CD4-positive, alpha-beta T cell (primary cell): ENCODE measurements at regions not wholly inside any gene's neighbourhood (a gene's known extent, or its start where the extent isn't known, plus 50 kb on each side); places are given as distances from the start of the nearest gene placed in this dataset.

Experiments used
- ATAC-seq: fragments of 200-7000 bp; cut with Tn5 transposase; one replicate; pipeline ENCODE4 v1.10.0; 2022; ENCODE audit warnings: mild to moderate bottlenecking; ENCODE audit not compliant: poor library complexity
- CTCF ChIA-PET: fragments of 350-600 bp; sonication (Branson Sonifier 250); formaldehyde crosslinking; loops from one replicate; lab custom pipeline; 2021; ENCODE audit warnings: antibody characterized with exemption, inconsistent platforms; lab: Charles Lee
- POLR2A ChIA-PET: fragments of 350-600 bp; sonication (Branson Sonifier 250); formaldehyde crosslinking; loops from one replicate; lab custom pipeline; 2021; ENCODE audit warnings: antibody characterized with exemption, inconsistent platforms; lab: Charles Lee
- DNase-seq, 14 experiments: peaks; one replicate each; pipeline ENCODE4 v3.0.0-alpha.2; 2013 to 2020; ENCODE audit warnings: mixed read lengths in 2 of 14
- H3K27ac ChIP-seq, 2 donors: one replicate each; pipeline versions ENCODE4 v1.5.1 to v1.7.0; 2013; ENCODE audit warnings: low read length in 2 of 2, low read depth in 1 of 2, mild to moderate bottlenecking in 1 of 2
- H3K27me3 ChIP-seq, 2 experiments: 1 replicate in 1 of 2; 2 replicates in 1 of 2; pipeline versions ENCODE4 v1.6.1 to v1.7.0; 2013; ENCODE audit warnings: low read length in 2 of 2, control low read depth in 1 of 2, mild to moderate bottlenecking in 1 of 2, moderate library complexity in 1 of 2; ENCODE audit not compliant: insufficient read depth in 2 of 2, control insufficient read depth in 1 of 2
- H3K36me3 ChIP-seq: one replicate; pipeline ENCODE4 v1.6.1; 2013; ENCODE audit warnings: low read length, control low read depth; ENCODE audit not compliant: insufficient read depth
- H3K4me1 ChIP-seq: one replicate; pipeline ENCODE4 v1.6.1; 2013; ENCODE audit warnings: low read length, control low read depth; ENCODE audit not compliant: insufficient read depth
- H3K4me3 ChIP-seq: one replicate; pipeline ENCODE4 v1.5.1; 2013; ENCODE audit warnings: mild to moderate bottlenecking, low read length, moderate library complexity
- H3K9me3 ChIP-seq, 2 experiments: 1 replicate in 1 of 2; 2 replicates in 1 of 2; pipeline versions ENCODE4 v1.6.1 to v1.7.0; 2013; ENCODE audit warnings: low read length in 2 of 2, mild to moderate bottlenecking in 2 of 2, control low read depth in 1 of 2, moderate library complexity in 1 of 2; ENCODE audit not compliant: control insufficient read depth in 1 of 2, insufficient read depth in 1 of 2
- H3K27ac Mint-ChIP-seq: one replicate; pipeline ENCODE4 v1.8.0; 2020; ENCODE audit warnings: mixed read lengths
- H3K27me3 Mint-ChIP-seq: one replicate; pipeline ENCODE4 v1.8.0; 2021; ENCODE audit warnings: mixed read lengths
- H3K36me3 Mint-ChIP-seq: one replicate; pipeline ENCODE4 v1.8.0; 2021; ENCODE audit warnings: low read depth, mixed read lengths
- H3K4me1 Mint-ChIP-seq: one replicate; pipeline ENCODE4 v1.8.0; 2021; ENCODE audit warnings: low read depth, mixed read lengths
- H3K4me3 Mint-ChIP-seq: one replicate; pipeline ENCODE4 v1.8.0; 2020; ENCODE audit warnings: mild to moderate bottlenecking, mixed read lengths
- H3K9me3 Mint-ChIP-seq: one replicate; pipeline ENCODE4 v1.8.0; 2020; ENCODE audit warnings: mixed read lengths
- intact Hi-C, 2 experiments: fragments of 100-400 bp; cut with DNase I in 1 of 2; cut with micrococcal nuclease in 1 of 2; formaldehyde crosslinking; loops; one replicate each; pipeline versions ENCODE4 v1.15.1 to v1.9.0; 2023 to 2025; cut with DNase I, micrococcal nuclease
- TF ChIP-seq, protein P1 (sequence below): fragments of 200-600 bp; IDR thresholded peaks from one replicate; pipeline ENCODE4 v1.8.0; 2022; ENCODE audit warnings: antibody characterized with exemption, mild to moderate bottlenecking

DNA sequence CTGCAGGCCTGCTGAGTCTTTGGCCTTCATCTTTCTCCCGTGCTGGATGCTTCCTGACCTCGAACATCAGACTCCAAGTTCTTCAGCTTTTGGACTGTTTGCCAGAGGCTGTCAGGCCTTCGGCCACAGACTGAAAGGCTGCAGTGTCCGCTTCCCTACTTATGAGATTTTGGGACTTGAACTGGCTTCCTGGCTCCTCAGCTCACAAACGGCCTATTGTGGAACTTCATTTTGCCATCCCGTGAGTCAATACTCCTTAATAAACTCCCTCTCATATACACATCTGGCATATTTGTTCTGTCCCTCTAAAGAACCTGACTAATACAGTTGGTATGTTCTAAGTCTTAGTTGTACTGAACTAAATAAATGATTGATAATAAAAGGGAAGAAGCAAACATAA, 702.8 kb upstream of the LINC00305 start:
- POLR2A ChIA-PET = no interaction called here
- intact Hi-C loops = no loop called here
- peaks cover 0 to 3% of the 10 kb centered on the region in 2 experiments for H3K9me3 ChIP-seq
- no peak overlapping the region for H3K27ac ChIP-seq
- no peak overlapping the region for H3K27ac Mint-ChIP-seq
- no peaks in the 10 kb centered on the region for H3K27me3 Mint-ChIP-seq
- no peak overlapping the region for H3K4me3 Mint-ChIP-seq
- no peaks in the 10 kb centered on the region for H3K4me1 ChIP-seq
- CTCF ChIA-PET = no interaction called here
- H3K4me1 Mint-ChIP-seq = no peaks in the 10 kb centered on the region
- no peak overlapping the region for H3K4me3 ChIP-seq
- TF ChIP-seq, protein P1, sequence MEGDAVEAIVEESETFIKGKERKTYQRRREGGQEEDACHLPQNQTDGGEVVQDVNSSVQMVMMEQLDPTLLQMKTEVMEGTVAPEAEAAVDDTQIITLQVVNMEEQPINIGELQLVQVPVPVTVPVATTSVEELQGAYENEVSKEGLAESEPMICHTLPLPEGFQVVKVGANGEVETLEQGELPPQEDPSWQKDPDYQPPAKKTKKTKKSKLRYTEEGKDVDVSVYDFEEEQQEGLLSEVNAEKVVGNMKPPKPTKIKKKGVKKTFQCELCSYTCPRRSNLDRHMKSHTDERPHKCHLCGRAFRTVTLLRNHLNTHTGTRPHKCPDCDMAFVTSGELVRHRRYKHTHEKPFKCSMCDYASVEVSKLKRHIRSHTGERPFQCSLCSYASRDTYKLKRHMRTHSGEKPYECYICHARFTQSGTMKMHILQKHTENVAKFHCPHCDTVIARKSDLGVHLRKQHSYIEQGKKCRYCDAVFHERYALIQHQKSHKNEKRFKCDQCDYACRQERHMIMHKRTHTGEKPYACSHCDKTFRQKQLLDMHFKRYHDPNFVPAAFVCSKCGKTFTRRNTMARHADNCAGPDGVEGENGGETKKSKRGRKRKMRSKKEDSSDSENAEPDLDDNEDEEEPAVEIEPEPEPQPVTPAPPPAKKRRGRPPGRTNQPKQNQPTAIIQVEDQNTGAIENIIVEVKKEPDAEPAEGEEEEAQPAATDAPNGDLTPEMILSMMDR = no peak
- no peaks in the 10 kb centered on the region for H3K36me3 Mint-ChIP-seq
- no peaks in the 10 kb centered on the region for H3K27me3 ChIP-seq
- DNase-seq = no peak
- H3K9me3 Mint-ChIP-seq = peaks cover 8% of the 10 kb centered on the region
- ATAC-seq = no peak
- no peaks in the 10 kb centered on the region for H3K36me3 ChIP-seq

DNA sequence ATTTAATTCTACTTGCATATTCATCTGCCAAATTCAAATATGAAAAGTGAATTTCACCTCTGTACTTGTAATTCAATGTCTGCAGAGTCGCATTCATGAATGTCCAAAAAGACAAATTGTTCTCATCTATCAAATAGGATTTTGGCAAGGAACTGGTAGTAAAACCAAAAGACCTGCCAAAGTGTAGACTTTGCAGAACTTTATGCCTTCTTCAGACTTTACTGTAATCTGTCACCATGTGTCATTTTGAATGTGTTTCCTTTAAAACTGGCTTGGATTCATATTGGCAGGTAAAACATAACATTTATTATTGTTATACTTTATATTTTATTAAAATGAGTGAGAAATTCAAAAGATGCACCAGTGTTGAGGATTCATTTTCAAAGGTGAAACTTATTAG, 701.9 kb upstream of the LINC00305 start:
- Mint-ChIP-seq H3K9me3 (peaks cover 8% of the 10 kb centered on the region), H3K27ac (no peak overlapping the region), H3K4me1 (no peaks in the 10 kb centered on the region), H3K4me3 (no peak overlapping the region), H3K27me3 (no peaks in the 10 kb centered on the region), H3K36me3 (no peaks in the 10 kb centered on the region)
- Histone ChIP-seq H3K27me3 (no peaks in the 10 kb centered on the region), H3K4me1 (no peaks in the 10 kb centered on the region), H3K27ac (no peak overlapping the region), H3K4me3 (no peak overlapping the region), H3K36me3 (no peaks in the 10 kb centered on the region), H3K9me3 (peaks cover 0 to under 1% of the 10 kb centered on the region in 2 experiments)
- DNase-seq (no peak), ATAC-seq (no peak)
- CTCF ChIA-PET = no interaction called here
- TF ChIP-seq, protein P1 = no peak
- intact Hi-C loops = no loop called here
- POLR2A ChIA-PET = no interaction called here

DNA sequence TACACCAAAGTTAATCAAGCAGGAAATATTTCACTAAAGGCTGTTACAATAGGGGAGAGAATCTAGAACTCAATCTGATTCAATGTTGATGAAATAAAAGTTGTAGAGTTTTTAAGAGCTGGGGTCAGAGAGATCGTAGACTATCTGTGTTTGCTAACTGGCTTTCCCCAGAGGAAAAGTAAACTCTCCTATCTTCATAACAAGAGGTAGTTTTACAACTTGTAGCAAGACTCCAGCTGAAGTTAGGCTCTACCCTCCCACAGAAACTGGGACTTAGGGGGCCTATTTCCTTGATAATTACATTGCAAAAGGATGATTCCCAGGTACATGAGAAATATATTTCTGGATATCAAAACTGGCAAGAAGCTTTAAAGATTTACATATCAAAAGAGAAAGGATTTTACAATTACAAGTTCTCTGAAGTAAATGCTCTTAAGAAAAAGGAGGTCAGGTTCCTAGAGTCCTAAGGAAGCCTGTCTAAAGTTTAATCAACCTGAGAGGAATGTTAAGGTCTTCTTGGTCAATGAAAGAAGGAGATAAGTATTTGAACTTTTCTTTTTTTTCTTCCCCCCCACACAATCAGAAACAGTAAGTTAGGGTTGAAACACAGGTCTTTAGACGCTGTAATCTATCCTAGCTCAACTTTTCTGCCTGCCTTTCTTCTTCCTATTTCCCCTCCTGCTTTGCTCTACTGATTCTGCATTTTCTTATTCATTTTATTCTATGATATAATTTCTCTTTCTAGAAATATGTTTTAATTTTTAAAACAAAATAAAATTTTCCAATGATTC, 692.2 kb upstream of the LINC00305 start:
- Mint-ChIP-seq H3K4me1 (no peaks in the 10 kb centered on the region), H3K27me3 (no peaks in the 10 kb centered on the region), H3K27ac (no peak overlapping the region), H3K36me3 (no peaks in the 10 kb centered on the region), H3K9me3 (peaks cover 5% of the 10 kb centered on the region), H3K4me3 (no peak overlapping the region)
- Histone ChIP-seq H3K4me1 (no peaks in the 10 kb centered on the region), H3K4me3 (no peak overlapping the region), H3K36me3 (no peaks in the 10 kb centered on the region), H3K27ac (no peak overlapping the region), H3K27me3 (no peaks in the 10 kb centered on the region), H3K9me3 (no peaks in the 10 kb centered on the region)
- POLR2A ChIA-PET = no interaction called here
- intact Hi-C loops = no loop called here
- TF ChIP-seq, protein P1 = no peak
- DNase-seq (no peak), ATAC-seq (no peak)
- CTCF ChIA-PET = no interaction called here
